ENCODE measurements at regions not wholly inside any gene's neighbourhood (a gene's known extent, or its start where the extent isn't known, plus 50 kb on each side); places are given as distances from the start of the nearest gene placed in this dataset.
"Not testable (repeated sequence)": the region's sequence is repeated elsewhere in the genome, so short reads cannot be mapped to it uniquely, and the experiment has no call there.

- no peak for TF ChIP-seq CTCF (IDR thresholded peaks at IDR 0.05; ENCODE audit: insufficient read depth, low read length)
- no peak overlapping the region for H3K4me3 ChIP-seq (ENCODE audit: low read depth, low read length)
- no peak for DNase-seq (ENCODE audit: low read depth)
Measured at GRCh38 chr4:64682481-64682880, 273.2 kb upstream of the TECRL start.

- DNase-seq (ENCODE audit: low read depth); H3K4me3 ChIP-seq (ENCODE audit: low read depth, low read length): not testable (repeated sequence)
Measured at GRCh38 chr4:64673121-64673520, 263.9 kb upstream of the TECRL start.

GRCh38 chr4:64670647-64671046 is 261.4 kb upstream of the TECRL start:
- DNase-seq (ENCODE audit: low read depth) = no peak
- H3K4me3 ChIP-seq (ENCODE audit: low read depth, low read length) = no peak overlapping the region
- no peak for TF ChIP-seq CTCF (IDR thresholded peaks at IDR 0.05; ENCODE audit: insufficient read depth, low read length)

- no peak overlapping the region for H3K4me3 ChIP-seq (ENCODE audit: low read depth, low read length)
- no peak for TF ChIP-seq CTCF (IDR thresholded peaks at IDR 0.05; ENCODE audit: insufficient read depth, low read length)
- DNase-seq (ENCODE audit: low read depth) = no peak
Measured at GRCh38 chr4:64643841-64644240, 234.6 kb upstream of the TECRL start.

- H3K4me3 ChIP-seq (ENCODE audit: low read depth, low read length) = no peak overlapping the region
- DNase-seq (ENCODE audit: low read depth) = no peak
- TF ChIP-seq CTCF (IDR thresholded peaks at IDR 0.05; ENCODE audit: insufficient read depth, low read length) = no peak
Measured at GRCh38 chr4:64642936-64643335, 233.7 kb upstream of the TECRL start.

GRCh38 chr4:64640402-64640801 is 231.2 kb upstream of the TECRL start:
- DNase-seq (ENCODE audit: low read depth) = not testable (repeated sequence)

GRCh38 chr4:64625438-64625837 is 216.2 kb upstream of the TECRL start:
- no peak for TF ChIP-seq CTCF (IDR thresholded peaks at IDR 0.05; ENCODE audit: insufficient read depth, low read length)
- DNase-seq (ENCODE audit: low read depth) = no peak
- no peak overlapping the region for H3K4me3 ChIP-seq (ENCODE audit: low read depth, low read length)

More at GRCh38 chr4:64640402-64640801, 231.2 kb upstream of the TECRL start:
- not testable (repeated sequence) for H3K4me3 ChIP-seq (ENCODE audit: low read depth, low read length)

GRCh38 chr4:64617800-64618199 is 208.6 kb upstream of the TECRL start:
- no peak for DNase-seq (ENCODE audit: low read depth)
- no peak for TF ChIP-seq CTCF (IDR thresholded peaks at IDR 0.05; ENCODE audit: insufficient read depth, low read length)
- no peak overlapping the region for H3K4me3 ChIP-seq (ENCODE audit: low read depth, low read length)
